ENCODE measurements at regions not wholly inside any gene's neighbourhood (a gene's known extent, or its start where the extent isn't known, plus 50 kb on each side); places are given as distances from the start of the nearest gene placed in this dataset.

- Histone ChIP-seq H3K27me3 (ENCODE audit: control insufficient read depth, insufficient read depth, low read length) (no peaks in the 10 kb centered on the region), H3K4me3 (ENCODE audit: low read depth, low read length) (no peak overlapping the region), H3K36me3 (ENCODE audit: control insufficient read depth, insufficient read depth, low read length) (no peaks in the 10 kb centered on the region)
- DNase-seq (ENCODE audit: low read depth) = no peak
- POLR2A ChIA-PET = no interaction called here
- no peak for TF ChIP-seq CTCF (IDR thresholded peaks at IDR 0.05; ENCODE audit: insufficient read depth, low read depth, low read length)
- CTCF ChIA-PET = no interaction called here
Measured at GRCh38 chr5:88399561-88399960, 130.9 kb upstream of the TMEM161B start.

- POLR2A ChIA-PET = no interaction called here
- Histone ChIP-seq H3K4me3 (ENCODE audit: low read depth, low read length) (no peak overlapping the region), H3K27me3 (ENCODE audit: control insufficient read depth, insufficient read depth, low read length) (no peaks in the 10 kb centered on the region), H3K36me3 (ENCODE audit: control insufficient read depth, insufficient read depth, low read length) (no peaks in the 10 kb centered on the region)
- TF ChIP-seq CTCF (IDR thresholded peaks at IDR 0.05; ENCODE audit: insufficient read depth, low read depth, low read length) = no peak
- DNase-seq (ENCODE audit: low read depth) = no peak
- CTCF ChIA-PET = no interaction called here
Measured at GRCh38 chr5:88398316-88398715, 129.7 kb upstream of the TMEM161B start.

GRCh38 chr5:88396751-88397281 is 128.2 kb upstream of the TMEM161B start:
- H3K4me3 ChIP-seq (ENCODE audit: low read depth, low read length) = no peak overlapping the region
- no peaks in the 10 kb centered on the region for H3K27me3 ChIP-seq (ENCODE audit: control insufficient read depth, insufficient read depth, low read length)
- POLR2A ChIA-PET = no interaction called here
- DNase-seq (ENCODE audit: low read depth) = no peak
- CTCF ChIA-PET = no interaction called here
- H3K36me3 ChIP-seq (ENCODE audit: control insufficient read depth, insufficient read depth, low read length) = no peaks in the 10 kb centered on the region
- TF ChIP-seq CTCF (IDR thresholded peaks at IDR 0.05; ENCODE audit: insufficient read depth, low read depth, low read length) = no peak

GRCh38 chr5:88396000-88396535 is 127.4 kb upstream of the TMEM161B start:
- TF ChIP-seq CTCF (IDR thresholded peaks at IDR 0.05; ENCODE audit: insufficient read depth, low read depth, low read length) = no peak
- Histone ChIP-seq H3K4me3 (ENCODE audit: low read depth, low read length) (no peak overlapping the region), H3K27me3 (ENCODE audit: control insufficient read depth, insufficient read depth, low read length) (no peaks in the 10 kb centered on the region), H3K36me3 (ENCODE audit: control insufficient read depth, insufficient read depth, low read length) (no peaks in the 10 kb centered on the region)
- ChIA-PET POLR2A (no interaction called here), CTCF (interaction anchor here (1.0 kb wide), 1 partner anchor 56 kb away, joined by 3 read pairs; no protein-coding TSS in a partner anchor)
- no peak for DNase-seq (ENCODE audit: low read depth)

- H3K36me3 ChIP-seq (ENCODE audit: control insufficient read depth, insufficient read depth, low read length) = no peaks in the 10 kb centered on the region
Measured at GRCh38 chr5:88395264-88395663, 126.6 kb upstream of the TMEM161B start.

More at GRCh38 chr5:88395264-88395663, 126.6 kb upstream of the TMEM161B start:
- TF ChIP-seq CTCF (IDR thresholded peaks at IDR 0.05; ENCODE audit: insufficient read depth, low read depth, low read length) = no peak
- CTCF ChIA-PET = interaction anchor here (1.0 kb wide), 1 partner anchor 55 kb away, joined by 3 read pairs; no protein-coding TSS in a partner anchor
- Histone ChIP-seq H3K4me3 (ENCODE audit: low read depth, low read length) (no peak overlapping the region), H3K27me3 (ENCODE audit: control insufficient read depth, insufficient read depth, low read length) (no peaks in the 10 kb centered on the region)
- POLR2A ChIA-PET = no interaction called here
- no peak for DNase-seq (ENCODE audit: low read depth)
